GM12865 (cell line): ENCODE measurements at regions not wholly inside any gene's neighbourhood (a gene's known extent, or its start where the extent isn't known, plus 50 kb on each side); places are given as distances from the start of the nearest gene placed in this dataset.

Experiments used
- DNase-seq: peaks from one replicate; pipeline ENCODE4 v3.0.0; 2010; ENCODE audit warnings: low read depth
- H3K4me3 ChIP-seq: 2 replicates; pipeline ENCODE4 v1.5.1; 2011; ENCODE audit warnings: mild to moderate bottlenecking, low read depth, low read length, control low read depth
- TF ChIP-seq, protein P1 (sequence below): IDR thresholded peaks from 2 replicates; pipeline ENCODE4 v1.5.1; 2011; ENCODE audit warnings: low read length, control low read depth, low read depth, inconsistent platforms; ENCODE audit not compliant: insufficient read depth; ENCODE audit errors: missing control alignments

DNA sequence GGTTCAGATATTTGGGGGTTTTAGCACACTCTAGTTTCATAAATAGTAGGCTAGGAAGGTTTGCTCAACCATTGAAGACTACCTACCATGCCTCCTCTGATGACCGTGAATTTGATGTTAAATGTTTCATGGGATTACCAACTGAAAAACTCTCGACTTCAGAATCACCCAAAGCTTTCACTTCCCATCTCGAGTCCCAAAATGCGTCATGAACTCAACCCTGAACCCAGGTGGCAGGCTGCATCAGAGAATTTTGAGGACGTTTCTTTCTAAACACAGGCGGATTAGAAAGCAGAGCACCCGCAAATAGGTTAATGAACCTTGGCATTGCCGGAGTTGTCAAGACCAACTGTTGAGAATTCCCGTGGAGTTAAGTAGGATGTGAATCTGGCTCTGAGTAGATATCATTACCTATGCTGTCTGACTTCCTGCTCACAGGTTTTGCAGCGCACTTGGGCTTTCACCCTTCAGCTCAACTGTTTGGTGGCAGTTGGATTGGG is 98.4 kb upstream of the ADTRP start:
- TF ChIP-seq, protein P1, sequence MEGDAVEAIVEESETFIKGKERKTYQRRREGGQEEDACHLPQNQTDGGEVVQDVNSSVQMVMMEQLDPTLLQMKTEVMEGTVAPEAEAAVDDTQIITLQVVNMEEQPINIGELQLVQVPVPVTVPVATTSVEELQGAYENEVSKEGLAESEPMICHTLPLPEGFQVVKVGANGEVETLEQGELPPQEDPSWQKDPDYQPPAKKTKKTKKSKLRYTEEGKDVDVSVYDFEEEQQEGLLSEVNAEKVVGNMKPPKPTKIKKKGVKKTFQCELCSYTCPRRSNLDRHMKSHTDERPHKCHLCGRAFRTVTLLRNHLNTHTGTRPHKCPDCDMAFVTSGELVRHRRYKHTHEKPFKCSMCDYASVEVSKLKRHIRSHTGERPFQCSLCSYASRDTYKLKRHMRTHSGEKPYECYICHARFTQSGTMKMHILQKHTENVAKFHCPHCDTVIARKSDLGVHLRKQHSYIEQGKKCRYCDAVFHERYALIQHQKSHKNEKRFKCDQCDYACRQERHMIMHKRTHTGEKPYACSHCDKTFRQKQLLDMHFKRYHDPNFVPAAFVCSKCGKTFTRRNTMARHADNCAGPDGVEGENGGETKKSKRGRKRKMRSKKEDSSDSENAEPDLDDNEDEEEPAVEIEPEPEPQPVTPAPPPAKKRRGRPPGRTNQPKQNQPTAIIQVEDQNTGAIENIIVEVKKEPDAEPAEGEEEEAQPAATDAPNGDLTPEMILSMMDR: no peak
- DNase-seq: peak; percentile 93
- peak overlapping the region; percentile 23 for H3K4me3 ChIP-seq

DNA sequence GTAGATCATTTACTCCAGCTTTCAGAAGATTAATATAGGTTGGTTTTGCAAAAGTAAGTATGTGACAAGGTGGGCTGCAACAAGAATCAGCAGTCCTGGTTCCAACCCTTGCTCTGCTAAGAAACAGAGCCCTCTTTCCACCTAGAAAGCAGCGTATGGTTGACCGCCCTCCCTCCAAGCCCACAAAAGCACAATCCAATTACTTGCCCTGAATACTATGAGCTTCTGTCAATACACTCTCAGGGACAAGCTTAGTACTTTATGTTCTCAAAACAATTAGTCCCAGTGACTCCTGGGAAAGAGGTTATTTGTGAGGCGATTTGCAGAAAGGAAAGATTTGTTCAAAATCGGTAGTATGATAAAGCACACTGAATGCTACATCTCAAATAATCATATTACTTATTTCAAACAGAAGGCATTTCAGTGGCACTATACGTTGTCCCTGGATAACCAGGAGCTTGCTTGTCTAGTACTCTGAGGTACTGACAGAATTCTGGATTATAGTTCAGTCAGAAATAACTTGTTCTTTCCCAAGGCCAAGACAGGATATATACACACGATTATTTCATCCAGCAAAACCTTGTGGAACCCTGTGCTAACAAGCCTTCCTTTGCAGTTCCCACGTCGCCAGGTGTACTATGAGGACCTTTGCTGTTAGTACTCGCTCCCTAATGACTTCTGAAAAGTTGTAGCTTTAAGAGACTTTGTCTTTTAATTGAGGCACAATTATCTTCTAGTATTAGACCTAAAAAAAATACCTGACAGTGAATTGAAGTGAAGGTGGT is 96.9 kb upstream of the ADTRP start:
- no peak overlapping the region for H3K4me3 ChIP-seq
- TF ChIP-seq, protein P1: no peak
- DNase-seq: no peak

DNA sequence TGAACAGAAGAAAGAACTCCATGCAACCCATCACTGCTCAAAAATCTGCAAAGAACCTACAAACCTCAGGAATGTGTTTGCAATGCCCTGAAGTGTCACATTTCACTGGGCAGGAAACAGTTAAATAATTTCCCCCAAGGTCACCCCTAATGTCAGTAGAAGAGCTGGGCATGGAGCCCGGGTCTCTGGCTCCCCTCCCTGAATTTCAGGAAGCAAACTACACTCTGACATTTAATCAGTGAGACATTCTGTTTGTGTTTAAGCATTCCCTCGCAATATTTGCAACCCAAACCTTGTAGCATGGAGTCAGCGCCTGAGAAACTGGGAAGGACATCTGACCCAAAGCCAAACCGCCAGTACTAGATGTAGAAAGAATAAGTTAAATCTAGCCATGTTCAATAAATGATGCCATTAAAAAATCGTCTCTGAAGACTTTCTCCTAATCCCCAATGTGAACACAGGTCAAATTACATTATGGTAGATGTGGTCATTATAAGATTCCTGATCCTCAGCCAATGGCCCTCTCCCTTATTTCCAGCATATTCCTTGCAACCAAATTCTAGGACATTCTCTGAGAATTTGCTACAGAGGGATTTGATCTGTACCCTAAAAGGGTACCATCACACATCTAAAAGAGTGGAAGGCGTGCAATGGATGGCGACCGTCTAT is 91.2 kb upstream of the ADTRP start:
- TF ChIP-seq, protein P1: no peak
- DNase-seq: no peak

DNA sequence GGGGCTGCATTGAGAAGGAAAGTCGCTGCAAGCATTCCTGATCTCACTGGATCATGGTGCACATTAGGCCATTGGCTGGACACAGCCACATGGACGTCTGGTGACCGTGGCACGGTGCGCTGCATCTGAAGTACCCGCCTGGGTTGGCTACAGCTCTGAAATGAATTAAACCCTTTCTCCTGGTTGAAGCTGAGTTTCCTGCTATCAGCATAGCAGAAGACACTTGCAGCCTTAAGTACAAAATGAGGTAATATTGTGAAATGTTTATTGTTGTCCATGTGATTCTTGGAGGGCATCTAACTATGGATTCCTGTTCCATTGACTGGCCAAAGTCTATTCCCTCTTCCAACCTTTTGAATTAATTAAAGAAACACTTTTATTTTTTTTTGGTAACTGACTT is 89.8 kb upstream of the ADTRP start:
- TF ChIP-seq, protein P1: no peak
- DNase-seq: no peak

More for the DNA sequence above, 91.2 kb upstream of the ADTRP start:
- no peak overlapping the region for H3K4me3 ChIP-seq

DNA sequence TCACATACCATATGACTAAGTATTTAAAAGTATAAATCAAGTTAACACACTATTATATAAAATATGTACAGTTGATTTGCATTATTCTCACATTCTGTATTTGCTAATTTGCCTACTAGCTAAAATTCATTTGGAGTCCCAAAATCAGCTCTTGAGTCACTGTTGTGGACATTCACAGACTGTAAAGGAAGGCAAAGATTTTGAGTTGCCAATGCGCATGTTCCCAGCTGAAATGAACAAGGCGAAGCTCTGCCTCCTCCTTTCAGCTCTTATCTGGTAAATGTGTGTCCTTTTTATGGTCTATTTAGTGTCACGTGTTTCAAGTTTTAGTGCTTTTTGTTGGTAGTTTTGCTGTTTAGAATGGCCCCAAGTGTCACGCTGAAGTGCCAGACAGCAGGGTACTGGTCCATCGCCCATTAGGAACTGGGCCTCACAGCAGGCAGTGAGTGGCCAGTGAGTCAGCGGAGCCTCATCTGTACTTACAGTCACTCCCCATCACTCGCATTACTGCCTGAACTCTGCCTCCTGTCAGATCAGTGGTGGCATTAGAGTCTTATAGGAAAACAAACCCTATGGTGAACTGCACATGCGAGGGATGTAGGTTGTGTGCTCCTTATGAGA is 87.2 kb upstream of the ADTRP start:
- H3K4me3 ChIP-seq: no peak overlapping the region
- TF ChIP-seq, protein P1: no peak
- DNase-seq: no peak

More for the DNA sequence above, 89.8 kb upstream of the ADTRP start:
- no peak overlapping the region for H3K4me3 ChIP-seq

DNA sequence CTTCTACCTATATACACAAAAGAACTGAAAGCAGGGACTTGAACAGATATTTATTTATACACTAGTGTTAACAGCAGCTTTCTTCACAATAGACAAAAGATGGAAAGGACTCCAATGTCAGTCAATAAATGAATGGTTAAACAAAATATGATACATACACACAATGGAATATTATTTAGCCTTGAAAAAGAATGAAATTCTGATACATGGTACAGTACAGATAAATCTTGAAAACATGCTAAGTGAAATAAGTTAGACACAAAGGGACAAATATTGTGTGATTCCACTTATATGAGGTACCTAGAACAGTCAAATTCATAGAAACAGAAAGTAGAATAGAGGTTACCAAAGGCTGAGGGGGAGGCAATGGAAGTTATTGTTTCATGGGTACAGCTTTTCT is 79.8 kb upstream of the ADTRP start:
- no peak for DNase-seq
- H3K4me3 ChIP-seq: no peak overlapping the region
- TF ChIP-seq, protein P1: no peak
